HL-60 (cell line): ENCODE measurements at regions not wholly inside any gene's neighbourhood (a gene's known extent, or its start where the extent isn't known, plus 50 kb on each side); places are given as distances from the start of the nearest gene placed in this dataset.

Experiments used
- DNase-seq, 2 experiments: peaks; one replicate each; pipeline ENCODE4 v3.0.0-alpha.2; 2010 to 2020; ENCODE audit warnings: low read depth in 1 of 2, low spot score in 1 of 2
- H3K27ac ChIP-seq: fragments of 250-450 bp; sonication (Bioruptor Pico); replicated peaks from 2 replicates; pipeline ENCODE4 v1.5.1; 2020; ENCODE audit warnings: mild to moderate bottlenecking, moderate library complexity
- H3K27me3 ChIP-seq: fragments of 250-450 bp; sonication (Bioruptor Pico); 2 replicates; pipeline ENCODE4 v1.5.1; 2021; ENCODE audit warnings: mild to moderate bottlenecking, moderate library complexity; ENCODE audit not compliant: insufficient read depth, poor library complexity, severe bottlenecking
- H3K4me3 ChIP-seq: replicated peaks from 2 replicates; pipeline ENCODE4 v1.5.1; 2011; ENCODE audit warnings: mild to moderate bottlenecking, control low read depth, low read length; ENCODE audit not compliant: insufficient read depth
- GABPA ChIP-seq: IDR thresholded peaks from 2 replicates; pipeline ENCODE4 v1.6.1; 2012; ENCODE audit warnings: low read depth
- POLR2AphosphoS5 ChIP-seq: IDR thresholded peaks from 2 replicates; pipeline ENCODE4 v1.6.1; 2012; ENCODE audit warnings: low read depth
- SPI1 ChIP-seq: IDR thresholded peaks from 2 replicates; pipeline ENCODE4 v1.6.1; 2012; ENCODE audit warnings: low read depth, mild to moderate bottlenecking, borderline replicate concordance
- TF ChIP-seq, protein P1 (sequence below): IDR thresholded peaks from one replicate; pipeline ENCODE4 v1.5.1; 2011; ENCODE audit warnings: low read length, control low read depth, inconsistent platforms; ENCODE audit not compliant: insufficient read depth
- TF ChIP-seq, protein P2 (sequence below): IDR thresholded peaks from 2 replicates; pipeline ENCODE4 v1.6.1; 2012; ENCODE audit warnings: low read depth; ENCODE audit not compliant: insufficient replicate concordance

DNA sequence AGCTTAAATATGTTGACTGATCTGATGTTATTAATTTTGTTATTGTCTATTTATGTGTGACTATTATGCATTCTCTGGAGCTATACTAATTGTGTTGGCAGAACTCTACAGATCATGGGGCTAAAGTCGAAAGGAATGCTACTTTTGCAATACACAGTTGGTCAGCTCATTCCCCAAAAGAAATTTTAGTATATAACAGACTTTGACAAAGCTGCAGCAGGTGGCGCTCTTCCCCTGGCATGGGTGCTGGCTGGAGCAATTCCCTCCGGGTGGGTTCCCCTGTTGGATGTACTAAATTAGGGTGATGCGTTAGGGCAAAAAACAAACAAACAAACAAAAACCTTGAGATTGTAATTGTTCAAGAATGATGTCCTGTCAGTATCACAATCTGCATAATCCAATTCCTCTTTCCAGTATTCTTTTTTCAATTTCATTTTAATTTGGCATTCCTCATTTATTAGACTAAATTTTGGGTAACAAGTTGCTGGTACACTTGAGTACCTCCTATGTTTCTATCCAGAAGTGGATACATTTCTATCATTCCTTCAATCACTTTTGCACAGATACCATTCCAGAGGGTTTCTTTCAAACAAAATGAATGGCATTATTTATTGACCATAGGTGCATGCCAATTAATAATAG is 322.8 kb upstream of the EDNRB start:
- DNase-seq, result peak in 1 of 2 experiments; percentile 69
- TF ChIP-seq, protein P1, sequence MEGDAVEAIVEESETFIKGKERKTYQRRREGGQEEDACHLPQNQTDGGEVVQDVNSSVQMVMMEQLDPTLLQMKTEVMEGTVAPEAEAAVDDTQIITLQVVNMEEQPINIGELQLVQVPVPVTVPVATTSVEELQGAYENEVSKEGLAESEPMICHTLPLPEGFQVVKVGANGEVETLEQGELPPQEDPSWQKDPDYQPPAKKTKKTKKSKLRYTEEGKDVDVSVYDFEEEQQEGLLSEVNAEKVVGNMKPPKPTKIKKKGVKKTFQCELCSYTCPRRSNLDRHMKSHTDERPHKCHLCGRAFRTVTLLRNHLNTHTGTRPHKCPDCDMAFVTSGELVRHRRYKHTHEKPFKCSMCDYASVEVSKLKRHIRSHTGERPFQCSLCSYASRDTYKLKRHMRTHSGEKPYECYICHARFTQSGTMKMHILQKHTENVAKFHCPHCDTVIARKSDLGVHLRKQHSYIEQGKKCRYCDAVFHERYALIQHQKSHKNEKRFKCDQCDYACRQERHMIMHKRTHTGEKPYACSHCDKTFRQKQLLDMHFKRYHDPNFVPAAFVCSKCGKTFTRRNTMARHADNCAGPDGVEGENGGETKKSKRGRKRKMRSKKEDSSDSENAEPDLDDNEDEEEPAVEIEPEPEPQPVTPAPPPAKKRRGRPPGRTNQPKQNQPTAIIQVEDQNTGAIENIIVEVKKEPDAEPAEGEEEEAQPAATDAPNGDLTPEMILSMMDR, result peak; percentile 39
- no peak for TF ChIP-seq SPI1
- TF ChIP-seq GABPA, result no peak
- no peak overlapping the region for H3K4me3 ChIP-seq

DNA sequence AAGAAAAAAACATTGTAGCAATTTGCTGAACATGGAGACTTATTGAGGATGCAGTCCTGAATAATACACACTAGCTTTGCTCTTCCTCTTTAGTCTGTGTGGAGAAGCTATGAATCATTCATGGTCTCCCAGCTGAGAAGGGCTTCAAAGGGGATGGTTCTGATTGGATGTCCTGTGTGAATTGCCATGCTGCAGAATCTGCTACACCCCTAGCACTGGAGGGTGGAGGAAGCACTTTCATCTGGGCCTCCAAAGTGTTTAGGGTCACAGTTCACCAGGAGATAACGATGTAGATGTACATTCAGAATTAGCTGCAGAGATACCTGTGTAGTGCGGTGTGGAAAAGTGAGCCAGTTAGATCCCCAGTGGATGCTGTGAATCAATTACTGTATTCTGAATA is 321.1 kb upstream of the EDNRB start:
- H3K4me3 ChIP-seq, result no peak overlapping the region
- peak in 1 of 2 experiments; percentile 30 for DNase-seq
- no peaks in the 10 kb centered on the region for H3K27me3 ChIP-seq
- TF ChIP-seq POLR2AphosphoS5, result no peak
- TF ChIP-seq, protein P1, result no peak
- no peak for TF ChIP-seq GABPA
- peak; percentile 48; the same call in 1 of the 2 replicates for TF ChIP-seq SPI1
- H3K27ac ChIP-seq, result no peak overlapping the region

More for the DNA sequence above, 322.8 kb upstream of the EDNRB start:
- H3K27me3 ChIP-seq, result no peaks in the 10 kb centered on the region
- no peak overlapping the region for H3K27ac ChIP-seq

DNA sequence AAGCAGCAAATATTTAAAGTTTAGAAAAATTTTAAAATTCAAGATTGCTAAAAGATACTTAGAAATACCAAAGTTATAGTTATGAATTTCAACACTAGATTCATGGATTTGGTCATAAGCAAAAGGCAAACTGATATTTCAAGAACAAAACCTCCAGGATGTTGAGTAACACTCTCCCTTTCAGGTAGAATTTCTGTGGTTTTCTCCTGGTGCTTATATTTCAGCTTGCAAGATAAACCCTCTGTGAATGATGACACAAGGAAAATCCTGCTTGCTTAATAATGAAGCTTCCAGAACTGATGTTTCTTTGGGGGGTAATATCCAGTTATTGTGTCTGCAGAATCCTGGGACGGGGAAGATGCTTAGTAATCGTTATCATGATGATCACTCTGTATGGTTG is 320.3 kb upstream of the EDNRB start:
- TF ChIP-seq SPI1 (no peak), POLR2AphosphoS5 (no peak)
- Histone ChIP-seq H3K27me3 (no peaks in the 10 kb centered on the region), H3K4me3 (no peak overlapping the region), H3K27ac (peak overlapping the region; percentile 18; the same call in 1 of the 2 replicates)
- DNase-seq, result peak in 1 of 2 experiments; percentile 62

DNA sequence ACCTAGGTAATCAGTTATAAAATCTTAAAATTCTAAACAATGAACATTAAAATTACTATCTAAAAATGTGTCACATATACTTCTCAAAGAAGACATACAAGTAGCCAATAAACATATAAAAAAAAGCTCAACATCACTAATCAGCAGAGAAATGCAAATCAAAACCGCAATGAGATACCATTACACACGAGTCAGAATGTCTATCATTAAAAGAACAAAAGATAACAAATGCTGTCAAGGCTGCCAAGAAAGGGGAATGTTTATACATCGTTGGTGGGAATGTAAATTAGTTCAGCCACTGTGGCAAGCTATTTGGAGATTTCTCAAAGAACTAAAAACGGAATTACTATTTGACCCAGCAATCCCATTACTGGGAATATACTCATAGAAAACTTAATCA is 310.3 kb upstream of the EDNRB start:
- DNase-seq, result no peak
- no peak overlapping the region for H3K4me3 ChIP-seq
- no peak for TF ChIP-seq GABPA
- TF ChIP-seq, protein P1, result no peak
- no peak for TF ChIP-seq POLR2AphosphoS5
- TF ChIP-seq SPI1, result no peak
- TF ChIP-seq, protein P2, sequence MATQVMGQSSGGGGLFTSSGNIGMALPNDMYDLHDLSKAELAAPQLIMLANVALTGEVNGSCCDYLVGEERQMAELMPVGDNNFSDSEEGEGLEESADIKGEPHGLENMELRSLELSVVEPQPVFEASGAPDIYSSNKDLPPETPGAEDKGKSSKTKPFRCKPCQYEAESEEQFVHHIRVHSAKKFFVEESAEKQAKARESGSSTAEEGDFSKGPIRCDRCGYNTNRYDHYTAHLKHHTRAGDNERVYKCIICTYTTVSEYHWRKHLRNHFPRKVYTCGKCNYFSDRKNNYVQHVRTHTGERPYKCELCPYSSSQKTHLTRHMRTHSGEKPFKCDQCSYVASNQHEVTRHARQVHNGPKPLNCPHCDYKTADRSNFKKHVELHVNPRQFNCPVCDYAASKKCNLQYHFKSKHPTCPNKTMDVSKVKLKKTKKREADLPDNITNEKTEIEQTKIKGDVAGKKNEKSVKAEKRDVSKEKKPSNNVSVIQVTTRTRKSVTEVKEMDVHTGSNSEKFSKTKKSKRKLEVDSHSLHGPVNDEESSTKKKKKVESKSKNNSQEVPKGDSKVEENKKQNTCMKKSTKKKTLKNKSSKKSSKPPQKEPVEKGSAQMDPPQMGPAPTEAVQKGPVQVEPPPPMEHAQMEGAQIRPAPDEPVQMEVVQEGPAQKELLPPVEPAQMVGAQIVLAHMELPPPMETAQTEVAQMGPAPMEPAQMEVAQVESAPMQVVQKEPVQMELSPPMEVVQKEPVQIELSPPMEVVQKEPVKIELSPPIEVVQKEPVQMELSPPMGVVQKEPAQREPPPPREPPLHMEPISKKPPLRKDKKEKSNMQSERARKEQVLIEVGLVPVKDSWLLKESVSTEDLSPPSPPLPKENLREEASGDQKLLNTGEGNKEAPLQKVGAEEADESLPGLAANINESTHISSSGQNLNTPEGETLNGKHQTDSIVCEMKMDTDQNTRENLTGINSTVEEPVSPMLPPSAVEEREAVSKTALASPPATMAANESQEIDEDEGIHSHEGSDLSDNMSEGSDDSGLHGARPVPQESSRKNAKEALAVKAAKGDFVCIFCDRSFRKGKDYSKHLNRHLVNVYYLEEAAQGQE, result no peak
- H3K27me3 ChIP-seq, result no peaks in the 10 kb centered on the region
- no peak overlapping the region for H3K27ac ChIP-seq

DNA sequence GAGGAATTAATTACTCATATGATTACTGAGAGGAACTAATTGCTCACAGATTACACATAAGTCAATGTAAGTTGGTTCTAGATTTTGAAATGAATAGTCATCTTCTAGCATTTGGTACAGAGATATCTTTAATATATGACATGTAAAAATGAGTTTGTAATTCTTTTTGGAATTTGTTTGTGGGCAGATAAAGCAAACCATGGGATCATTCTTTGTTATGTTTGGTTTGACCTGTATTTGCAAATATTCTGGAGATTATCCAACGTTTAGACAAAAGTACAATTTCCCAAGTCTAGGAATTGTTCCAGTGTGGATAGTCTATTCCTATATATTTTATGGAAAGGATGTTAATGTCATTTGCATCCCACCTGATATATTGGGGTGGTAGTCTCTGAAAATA is 309.6 kb upstream of the EDNRB start:
- TF ChIP-seq, protein P1, result no peak
- TF ChIP-seq GABPA (no peak), SPI1 (no peak), POLR2AphosphoS5 (no peak)
- TF ChIP-seq, protein P2, result no peak
- Histone ChIP-seq H3K4me3 (no peak overlapping the region), H3K27ac (no peak overlapping the region), H3K27me3 (no peaks in the 10 kb centered on the region)
- DNase-seq, result no peak
